Prostate gland (tissue), 2 donors: ENCODE measurements at regions not wholly inside any gene's neighbourhood (a gene's known extent, or its start where the extent isn't known, plus 50 kb on each side); places are given as distances from the start of the nearest gene placed in this dataset.

Experiments used
- DNase-seq: peaks from one replicate; pipeline ENCODE4 v3.0.0-alpha.2; 2019; ENCODE audit warnings: low spot score
- H3K27ac ChIP-seq, 2 donors: fragments of 200-600 bp; sonication (generic); 2 replicates each; pipeline ENCODE4 v1.5.1; 2017 to 2019
- H3K27me3 ChIP-seq: fragments of 200-600 bp; sonication (generic); replicated peaks from 2 replicates; pipeline ENCODE4 v1.5.1; 2019; ENCODE audit not compliant: insufficient read depth
- H3K36me3 ChIP-seq, 2 donors: fragments of 200-600 bp; sonication (generic); 1 replicate in 1 of 2; 2 replicates in 1 of 2; pipeline versions ENCODE4 v1.5.1 to v1.8.1; 2017 to 2019
- H3K4me1 ChIP-seq: fragments of 200-600 bp; sonication (generic); replicated peaks from 2 replicates; pipeline ENCODE4 v1.5.1; 2019
- H3K4me3 ChIP-seq, 2 donors: fragments of 200-600 bp; sonication (generic); 2 replicates each; pipeline ENCODE4 v1.5.1; 2017 to 2019
- H3K9me3 ChIP-seq: fragments of 200-600 bp; sonication (generic); 2 replicates; pipeline ENCODE4 v1.5.1; 2017
- POLR2A ChIP-seq: fragments of 450-650 bp; IDR thresholded peaks from one replicate; pipeline ENCODE4 v1.6.1; 2016; ENCODE audit warnings: antibody characterized with exemption, mild to moderate bottlenecking
- POLR2AphosphoS5 ChIP-seq: sonication (generic); formaldehyde crosslinking; IDR thresholded peaks from one replicate; pipeline ENCODE4 v1.6.1; 2017; ENCODE audit warnings: antibody characterized with exemption
- WGBS: methylation state at CpG from one replicate; pipeline ENCODE4 v1.1.5; 2018; 5-methylcytosine and 5-hydroxymethylcytosine counted together
- intact Hi-C: fragments of 100-400 bp; cut with DNase I; formaldehyde crosslinking; loops from one replicate; pipeline ENCODE4 v1.14.2; 2022
- TF ChIP-seq, protein P1 (sequence below), 4 experiments: fragments of 200-600 bp in 2 of 4; fragments of 450-650 bp in 2 of 4; sonication (generic) in 2 of 4; IDR thresholded peaks; 1 replicate in 3 of 4; 2 replicates in 1 of 4; pipeline ENCODE4 v1.5.1; 2016 to 2019; ENCODE audit warnings: antibody characterized with exemption in 4 of 4, mild to moderate bottlenecking in 2 of 4, moderate library complexity in 2 of 4

DNA sequence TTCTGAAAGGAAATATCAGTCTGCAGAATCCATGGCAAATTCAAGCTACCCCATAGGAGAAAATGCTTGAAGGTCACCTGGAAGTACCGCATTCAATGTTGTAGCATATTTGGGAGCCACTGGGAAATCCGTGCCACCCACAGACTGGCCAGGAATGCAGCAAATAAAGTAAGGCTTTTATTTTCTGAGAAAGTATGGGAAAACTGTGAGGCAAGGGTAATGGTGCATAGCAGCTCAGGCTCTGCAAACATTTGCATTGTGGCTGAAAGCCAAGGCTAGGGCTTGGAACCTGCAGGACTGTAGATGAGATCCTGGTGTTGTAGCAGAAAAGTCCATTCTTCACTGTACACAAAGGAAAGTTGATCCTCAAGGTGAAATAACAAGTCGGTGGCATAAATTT is 450.9 kb upstream of the NR3C2 start:
- no peak overlapping the region for H3K27ac ChIP-seq
- intact Hi-C loops, result no loop called here
- 46% methylated on average over 3 of the region's 3 CpGs for WGBS
- H3K4me3 ChIP-seq, result no peak overlapping the region
- no peaks in the 10 kb centered on the region for H3K9me3 ChIP-seq
- DNase-seq, result no peak
- no peaks in the 10 kb centered on the region for H3K4me1 ChIP-seq
- H3K27me3 ChIP-seq, result no peaks in the 10 kb centered on the region
- TF ChIP-seq POLR2A (no peak), POLR2AphosphoS5 (no peak)
- TF ChIP-seq, protein P1, sequence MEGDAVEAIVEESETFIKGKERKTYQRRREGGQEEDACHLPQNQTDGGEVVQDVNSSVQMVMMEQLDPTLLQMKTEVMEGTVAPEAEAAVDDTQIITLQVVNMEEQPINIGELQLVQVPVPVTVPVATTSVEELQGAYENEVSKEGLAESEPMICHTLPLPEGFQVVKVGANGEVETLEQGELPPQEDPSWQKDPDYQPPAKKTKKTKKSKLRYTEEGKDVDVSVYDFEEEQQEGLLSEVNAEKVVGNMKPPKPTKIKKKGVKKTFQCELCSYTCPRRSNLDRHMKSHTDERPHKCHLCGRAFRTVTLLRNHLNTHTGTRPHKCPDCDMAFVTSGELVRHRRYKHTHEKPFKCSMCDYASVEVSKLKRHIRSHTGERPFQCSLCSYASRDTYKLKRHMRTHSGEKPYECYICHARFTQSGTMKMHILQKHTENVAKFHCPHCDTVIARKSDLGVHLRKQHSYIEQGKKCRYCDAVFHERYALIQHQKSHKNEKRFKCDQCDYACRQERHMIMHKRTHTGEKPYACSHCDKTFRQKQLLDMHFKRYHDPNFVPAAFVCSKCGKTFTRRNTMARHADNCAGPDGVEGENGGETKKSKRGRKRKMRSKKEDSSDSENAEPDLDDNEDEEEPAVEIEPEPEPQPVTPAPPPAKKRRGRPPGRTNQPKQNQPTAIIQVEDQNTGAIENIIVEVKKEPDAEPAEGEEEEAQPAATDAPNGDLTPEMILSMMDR (IDR thresholded peaks at IDR 0.05), result no peak
- H3K36me3 ChIP-seq, result no peaks in the 10 kb centered on the region

DNA sequence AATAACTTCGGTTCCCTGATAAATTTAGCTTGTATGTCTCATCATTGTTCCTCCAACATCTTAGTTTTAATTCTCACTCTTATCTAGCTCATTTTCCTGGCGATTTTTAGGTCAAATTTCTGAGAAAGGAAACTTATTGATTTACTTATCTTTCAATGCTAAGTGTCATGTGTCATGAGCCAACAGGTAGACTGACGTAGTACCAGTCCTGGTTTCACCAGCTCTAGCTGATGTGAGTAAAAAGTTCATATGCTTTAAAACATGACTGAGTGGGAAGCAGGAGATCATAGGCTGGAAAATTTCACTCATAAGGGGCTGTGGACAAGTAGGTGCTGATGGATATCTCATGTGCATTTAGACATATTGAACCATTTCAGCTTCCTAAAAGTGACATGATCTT is 441.7 kb upstream of the NR3C2 start:
- Histone ChIP-seq H3K9me3 (no peaks in the 10 kb centered on the region), H3K4me1 (no peaks in the 10 kb centered on the region), H3K4me3 (no peak overlapping the region), H3K27ac (no peak overlapping the region), H3K27me3 (no peaks in the 10 kb centered on the region), H3K36me3 (no peaks in the 10 kb centered on the region)
- no peak for TF ChIP-seq POLR2A
- TF ChIP-seq, protein P1 (IDR thresholded peaks at IDR 0.05), result no peak
- TF ChIP-seq POLR2AphosphoS5, result no peak
- intact Hi-C loops, result no loop called here
- 75% methylated on average over 3 of the region's 3 CpGs for WGBS
- no peak for DNase-seq

DNA sequence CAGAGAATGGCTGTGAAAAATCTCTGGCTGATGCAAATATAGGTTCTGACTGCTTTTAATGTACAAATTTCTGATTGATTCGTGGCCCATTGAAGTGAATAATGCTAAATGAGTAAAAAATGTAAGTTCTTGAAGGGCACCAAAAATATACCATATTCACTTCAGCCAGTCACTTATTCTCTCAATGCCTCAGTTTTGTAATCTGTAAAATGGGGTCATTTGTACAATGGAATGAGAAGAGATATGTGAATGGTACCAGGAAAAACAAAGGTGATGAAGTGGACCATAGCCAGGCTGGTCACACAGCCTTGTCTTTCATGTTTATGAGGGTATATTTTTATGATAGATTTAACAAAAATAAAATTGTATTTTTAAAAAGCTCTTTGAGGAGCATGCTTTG is 441.2 kb upstream of the NR3C2 start:
- Histone ChIP-seq H3K4me3 (no peak overlapping the region), H3K36me3 (no peaks in the 10 kb centered on the region), H3K27me3 (no peaks in the 10 kb centered on the region), H3K4me1 (no peaks in the 10 kb centered on the region), H3K9me3 (no peaks in the 10 kb centered on the region), H3K27ac (no peak overlapping the region)
- intact Hi-C loops, result no loop called here
- TF ChIP-seq POLR2AphosphoS5 (no peak), POLR2A (no peak)
- TF ChIP-seq, protein P1 (IDR thresholded peaks at IDR 0.05), result no peak
- 90% methylated on average over 1 of the region's 1 CpG for WGBS
- DNase-seq, result no peak

DNA sequence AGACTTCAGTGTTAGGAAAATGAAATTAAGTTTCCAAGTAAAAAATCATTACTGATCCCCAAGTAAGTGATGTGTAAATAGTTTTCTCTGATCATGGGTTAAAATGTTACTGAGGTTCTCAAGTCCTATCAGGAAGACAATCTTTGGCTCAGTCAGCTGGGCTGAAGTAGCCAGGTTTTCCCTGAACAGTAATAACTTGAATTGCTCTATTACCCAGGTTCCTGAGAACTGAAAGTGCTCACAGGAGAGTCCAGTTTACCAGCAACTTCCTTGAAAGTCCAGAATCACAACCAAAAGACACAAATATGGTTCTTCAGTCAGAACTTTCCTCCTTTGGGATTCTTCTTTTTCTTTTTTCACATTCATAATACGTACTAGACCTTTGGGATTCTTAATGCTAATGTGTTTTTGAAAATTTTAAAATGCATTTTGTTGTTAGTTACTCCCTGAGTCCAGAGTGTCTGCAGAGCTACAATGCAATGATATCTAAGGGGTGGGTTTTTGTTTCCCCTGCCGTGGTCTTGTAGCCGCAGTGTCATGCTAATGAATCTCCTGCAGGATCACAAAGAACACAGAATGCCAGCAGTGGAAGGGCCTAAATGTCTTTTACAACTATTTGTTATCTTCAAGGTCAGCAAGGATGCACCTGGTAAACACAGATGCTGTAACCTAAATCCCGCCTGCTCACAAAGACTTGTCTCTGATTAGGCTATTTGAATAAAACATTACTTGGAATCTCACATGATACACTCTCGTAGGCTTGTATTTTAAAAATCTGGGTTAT is 439.8 kb upstream of the NR3C2 start:
- Histone ChIP-seq H3K9me3 (no peaks in the 10 kb centered on the region), H3K36me3 (no peaks in the 10 kb centered on the region), H3K27ac (no peak overlapping the region), H3K4me1 (no peaks in the 10 kb centered on the region), H3K27me3 (no peaks in the 10 kb centered on the region), H3K4me3 (no peak overlapping the region)
- intact Hi-C loops, result no loop called here
- 74% methylated on average over 5 of the region's 5 CpGs for WGBS
- no peak for TF ChIP-seq POLR2A
- TF ChIP-seq POLR2AphosphoS5, result no peak
- TF ChIP-seq, protein P1 (IDR thresholded peaks at IDR 0.05), result no peak
- DNase-seq, result no peak

DNA sequence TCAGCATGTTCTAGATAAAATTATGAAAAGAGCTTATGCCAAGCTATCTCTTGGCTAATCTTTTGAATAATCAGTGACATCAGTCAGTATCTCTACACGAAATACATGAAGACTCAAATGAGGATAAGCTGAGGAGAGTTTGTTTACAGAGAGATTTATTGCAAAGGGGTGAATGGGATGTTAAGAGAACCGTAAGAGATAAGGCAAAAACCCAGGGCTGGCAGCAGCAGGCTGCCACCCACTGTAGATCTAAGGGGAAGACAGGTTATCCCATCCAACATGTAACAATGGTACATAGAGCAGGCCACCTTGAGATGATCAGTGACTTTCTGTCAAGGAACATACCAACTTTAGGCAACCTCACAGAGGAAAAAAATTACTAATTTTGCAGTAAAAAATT is 432.1 kb upstream of the NR3C2 start:
- intact Hi-C loops, result no loop called here
- Histone ChIP-seq H3K4me1 (no peaks in the 10 kb centered on the region), H3K36me3 (no peaks in the 10 kb centered on the region), H3K27ac (no peak overlapping the region), H3K27me3 (no peaks in the 10 kb centered on the region), H3K9me3 (no peaks in the 10 kb centered on the region), H3K4me3 (no peak overlapping the region)
- 21% methylated on average over 2 of the region's 2 CpGs for WGBS
- DNase-seq, result no peak
- TF ChIP-seq POLR2A (no peak), POLR2AphosphoS5 (no peak)
- TF ChIP-seq, protein P1 (IDR thresholded peaks at IDR 0.05), result no peak
